Left lung (tissue), 4 donors: ENCODE measurements at regions not wholly inside any gene's neighbourhood (a gene's known extent, or its start where the extent isn't known, plus 50 kb on each side); places are given as distances from the start of the nearest gene placed in this dataset.

Experiments used
- ATAC-seq: fragments of 200-7000 bp; cut with Tn5 transposase; one replicate; pipeline ENCODE4 v1.9.1; 2020; ENCODE audit warnings: moderate library complexity
- DNase-seq, 4 donors: peaks; one replicate each; pipeline ENCODE4 v3.0.0-alpha.2; 2013 to 2020
- H3K27ac ChIP-seq, 2 donors: fragments of 200-600 bp; sonication (generic) in 1 of 2; one replicate each; pipeline versions ENCODE4 v1.5.0 to v1.8.0; 2020 to 2021
- H3K27me3 ChIP-seq, 2 donors: fragments of 200-600 bp; sonication (generic) in 1 of 2; one replicate each; pipeline versions ENCODE4 v1.5.0 to v1.8.0; 2020 to 2021
- H3K36me3 ChIP-seq, 2 donors: fragments of 200-600 bp; sonication (generic) in 1 of 2; one replicate each; pipeline versions ENCODE4 v1.5.0 to v1.8.0; 2020 to 2021
- H3K4me1 ChIP-seq, 2 donors: fragments of 200-600 bp; one replicate each; pipeline ENCODE4 v1.8.0; 2021
- H3K4me3 ChIP-seq, 2 donors: fragments of 200-600 bp; sonication (generic) in 1 of 2; one replicate each; pipeline versions ENCODE4 v1.5.0 to v1.8.0; 2020 to 2021; ENCODE audit warnings: mild to moderate bottlenecking in 1 of 2
- H3K9me3 ChIP-seq, 2 donors: fragments of 200-600 bp; sonication (generic) in 1 of 2; one replicate each; pipeline versions ENCODE4 v1.5.0 to v1.8.0; 2020 to 2021
- intact Hi-C, 2 donors: fragments of 100-400 bp; cut with DNase I; formaldehyde crosslinking; loops; one replicate each; pipeline versions ENCODE4 v1.11.2 to v1.14.2; 2022
- TF ChIP-seq, protein P1 (sequence below), 2 donors: fragments of 200-600 bp; sonication (generic) in 1 of 2; IDR thresholded peaks; one replicate each; pipeline versions ENCODE4 v1.5.0 to v1.8.0; 2021; ENCODE audit warnings: antibody characterized with exemption in 2 of 2
- donor health status: DM: no; HTN: yes; CAD: no.
- donor health status: DM: no; HTN: no; CAD: no.

DNA sequence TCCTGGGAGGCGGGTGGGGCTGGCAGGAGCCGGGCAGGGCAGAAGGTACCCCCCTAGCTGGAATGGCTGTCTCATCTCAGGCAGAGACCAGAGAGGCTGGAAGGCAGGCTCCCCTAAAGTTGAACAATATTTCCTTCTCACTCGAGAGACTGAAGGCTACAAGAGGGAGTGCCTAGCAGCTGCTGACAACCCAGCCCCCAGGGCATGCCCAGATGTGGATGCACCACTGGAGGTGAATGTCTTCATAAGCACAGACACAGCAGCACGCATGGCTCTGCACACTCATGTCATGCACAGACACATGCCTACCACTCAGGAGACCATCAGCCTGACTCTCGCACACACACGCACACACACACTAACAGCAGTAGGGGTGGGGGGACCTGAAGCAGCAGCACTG, 179.0 kb downstream of the CCT6B start:
- Histone ChIP-seq H3K36me3 (no peaks in the 10 kb centered on the region), H3K4me3 (no peak overlapping the region), H3K27me3 (peaks cover 0 to 7% of the 10 kb centered on the region in 2 donors), H3K9me3 (peaks cover 0 to 6% of the 10 kb centered on the region in 2 donors), H3K27ac (no peak overlapping the region), H3K4me1 (no peaks in the 10 kb centered on the region)
- TF ChIP-seq, protein P1, sequence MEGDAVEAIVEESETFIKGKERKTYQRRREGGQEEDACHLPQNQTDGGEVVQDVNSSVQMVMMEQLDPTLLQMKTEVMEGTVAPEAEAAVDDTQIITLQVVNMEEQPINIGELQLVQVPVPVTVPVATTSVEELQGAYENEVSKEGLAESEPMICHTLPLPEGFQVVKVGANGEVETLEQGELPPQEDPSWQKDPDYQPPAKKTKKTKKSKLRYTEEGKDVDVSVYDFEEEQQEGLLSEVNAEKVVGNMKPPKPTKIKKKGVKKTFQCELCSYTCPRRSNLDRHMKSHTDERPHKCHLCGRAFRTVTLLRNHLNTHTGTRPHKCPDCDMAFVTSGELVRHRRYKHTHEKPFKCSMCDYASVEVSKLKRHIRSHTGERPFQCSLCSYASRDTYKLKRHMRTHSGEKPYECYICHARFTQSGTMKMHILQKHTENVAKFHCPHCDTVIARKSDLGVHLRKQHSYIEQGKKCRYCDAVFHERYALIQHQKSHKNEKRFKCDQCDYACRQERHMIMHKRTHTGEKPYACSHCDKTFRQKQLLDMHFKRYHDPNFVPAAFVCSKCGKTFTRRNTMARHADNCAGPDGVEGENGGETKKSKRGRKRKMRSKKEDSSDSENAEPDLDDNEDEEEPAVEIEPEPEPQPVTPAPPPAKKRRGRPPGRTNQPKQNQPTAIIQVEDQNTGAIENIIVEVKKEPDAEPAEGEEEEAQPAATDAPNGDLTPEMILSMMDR (IDR thresholded peaks at IDR 0.05), result no peak
- DNase-seq (no peak), ATAC-seq (no peak)
- intact Hi-C loops, result no loop called here

DNA sequence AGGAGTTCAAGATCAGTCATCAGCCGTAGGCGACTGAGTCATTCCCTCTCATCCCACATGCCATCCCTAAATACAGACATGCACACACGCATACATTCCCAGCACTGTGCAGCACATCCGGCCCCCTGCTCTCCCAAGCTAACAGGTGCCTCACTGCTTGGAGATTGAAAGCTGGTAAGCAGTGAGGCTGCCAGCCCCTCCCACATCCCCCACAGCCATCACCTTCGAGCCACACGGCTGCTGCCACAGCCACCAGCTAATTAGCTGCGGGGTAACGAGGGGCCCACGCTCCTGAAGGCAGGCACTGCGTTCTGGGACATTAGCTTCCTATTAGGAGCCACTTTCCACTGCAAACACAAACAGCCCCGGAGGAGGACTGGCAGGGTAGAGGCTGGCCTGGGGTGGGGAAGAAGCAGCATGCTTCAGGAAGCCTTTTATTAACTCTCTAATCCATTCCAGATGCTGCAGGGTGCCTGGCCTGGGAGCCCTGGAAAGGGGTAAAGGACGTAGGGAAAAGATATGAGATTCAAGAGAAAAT, 179.6 kb downstream of the CCT6B start:
- no peak overlapping the region for H3K4me3 ChIP-seq
- TF ChIP-seq, protein P1 (IDR thresholded peaks at IDR 0.05), result no peak
- H3K4me1 ChIP-seq, result no peaks in the 10 kb centered on the region
- peaks cover 0 to 7% of the 10 kb centered on the region in 2 donors for H3K27me3 ChIP-seq
- H3K9me3 ChIP-seq, result peaks cover 0 to 6% of the 10 kb centered on the region in 2 donors
- ATAC-seq (no peak), DNase-seq (no peak)
- no peaks in the 10 kb centered on the region for H3K36me3 ChIP-seq
- no peak overlapping the region for H3K27ac ChIP-seq
- intact Hi-C loops, result no loop called here

DNA sequence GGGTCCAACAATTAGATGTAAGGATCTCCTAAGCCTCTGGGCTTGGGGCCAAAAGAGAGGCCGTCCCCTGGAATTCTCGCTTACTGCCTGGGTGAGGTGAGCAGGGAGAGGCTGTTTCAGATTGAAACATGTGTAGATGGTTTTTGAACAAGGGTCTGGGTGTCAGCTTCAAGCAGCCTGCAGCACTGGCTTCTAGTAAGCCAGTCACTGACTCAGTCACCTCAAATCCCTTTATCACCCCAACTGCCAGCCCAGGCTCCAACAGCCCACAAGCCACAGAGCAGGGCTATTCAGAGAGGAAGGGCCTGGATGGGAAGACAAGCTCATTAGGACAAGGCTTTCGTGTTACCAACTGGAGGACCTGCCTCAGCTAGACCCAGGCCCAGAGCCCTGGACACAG, 180.2 kb downstream of the CCT6B start:
- TF ChIP-seq, protein P1 (IDR thresholded peaks at IDR 0.05), result no peak
- ATAC-seq, result no peak
- H3K27me3 ChIP-seq, result peaks cover 0 to 7% of the 10 kb centered on the region in 2 donors

DNA sequence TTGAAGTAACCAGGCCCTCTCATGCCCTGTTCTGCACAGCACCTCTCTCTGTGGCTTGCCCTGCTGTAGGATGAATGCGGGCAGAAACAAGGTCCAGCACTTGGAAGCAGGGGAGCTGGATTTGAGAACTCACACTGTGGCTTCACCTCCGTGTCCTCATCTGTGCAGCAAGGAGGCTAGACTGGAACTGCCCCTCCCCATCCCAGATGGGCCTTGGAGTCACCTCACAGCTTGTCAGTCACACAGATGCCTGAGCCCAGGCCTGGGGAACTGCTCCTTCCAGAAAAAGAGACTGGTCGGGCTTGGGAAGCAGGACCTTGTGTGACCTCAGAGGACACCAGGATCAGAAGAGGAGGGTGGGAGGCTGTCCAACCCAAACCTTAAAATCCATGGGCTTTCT, 180.8 kb downstream of the CCT6B start:
- Histone ChIP-seq H3K27ac (no peak overlapping the region), H3K4me1 (no peaks in the 10 kb centered on the region), H3K27me3 (peaks cover 0 to 10% of the 10 kb centered on the region in 2 donors), H3K4me3 (no peak overlapping the region), H3K9me3 (peaks cover 0 to 6% of the 10 kb centered on the region in 2 donors), H3K36me3 (no peaks in the 10 kb centered on the region)
- TF ChIP-seq, protein P1 (IDR thresholded peaks at IDR 0.05), result no peak
- intact Hi-C loops, result no loop called here
- no peak for ATAC-seq
- DNase-seq, result no peak

More for the DNA sequence above, 180.2 kb downstream of the CCT6B start:
- H3K4me1 ChIP-seq, result no peaks in the 10 kb centered on the region
- no peak overlapping the region for H3K4me3 ChIP-seq
- intact Hi-C loops, result no loop called here
- DNase-seq, result no peak
- H3K36me3 ChIP-seq, result no peaks in the 10 kb centered on the region
- H3K27ac ChIP-seq, result no peak overlapping the region
- peaks cover 0 to 6% of the 10 kb centered on the region in 2 donors for H3K9me3 ChIP-seq

DNA sequence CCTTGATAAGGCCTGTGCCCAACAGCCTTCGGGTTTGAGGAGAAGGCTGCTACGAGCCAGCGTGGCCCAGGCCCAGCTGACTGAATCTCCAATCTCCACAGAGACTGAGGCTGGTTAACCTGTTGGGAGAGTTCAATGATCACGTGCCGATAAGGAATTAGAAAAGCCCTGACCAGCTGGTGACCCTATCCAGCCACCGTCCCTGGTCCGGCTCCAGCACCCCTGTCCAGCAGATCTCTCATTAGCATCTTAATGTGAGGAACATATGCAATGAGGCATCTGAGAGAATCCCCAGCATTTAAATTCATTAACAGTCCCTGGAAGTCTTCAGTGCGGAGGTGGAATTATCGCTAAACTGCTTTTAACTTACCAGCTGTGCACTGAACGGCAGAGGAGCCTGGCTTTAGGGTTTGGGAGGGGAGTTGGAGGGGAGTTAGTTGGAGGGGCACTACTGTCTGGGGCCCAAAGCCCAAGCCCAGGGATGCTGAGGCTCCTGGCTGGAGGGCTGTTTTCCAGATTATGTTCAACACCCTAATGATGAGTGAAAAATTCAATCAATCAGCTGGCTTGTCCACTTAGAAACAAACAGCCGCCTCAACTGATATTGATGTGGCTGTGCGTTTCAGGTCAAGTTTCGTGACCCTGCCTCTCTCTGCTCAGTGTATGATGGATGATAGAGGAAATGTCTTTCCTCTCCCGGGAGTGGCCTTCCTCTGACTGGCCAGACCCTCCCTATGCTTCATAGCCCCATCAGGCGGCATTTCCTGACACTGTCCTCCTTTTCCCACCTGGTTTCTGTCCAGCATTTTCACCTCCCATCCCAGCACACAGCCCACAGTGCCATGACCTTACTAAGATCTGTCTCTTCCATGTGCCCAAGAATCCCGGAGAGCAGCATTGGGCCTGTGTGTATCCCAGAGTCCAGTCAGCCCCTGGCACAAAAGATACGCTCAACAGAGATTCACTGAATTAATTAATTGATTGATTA, 184.5 kb downstream of the CCT6B start:
- TF ChIP-seq, protein P1 (IDR thresholded peaks at IDR 0.05), result no peak
- no peak overlapping the region for H3K4me3 ChIP-seq
- no peak for ATAC-seq
- H3K9me3 ChIP-seq, result peaks cover 0 to 6% of the 10 kb centered on the region in 2 donors
- peaks cover 0 to 37% of the 10 kb centered on the region in 2 donors for H3K27me3 ChIP-seq
- no peak for DNase-seq
- intact Hi-C loops, result no loop called here
- no peaks in the 10 kb centered on the region for H3K36me3 ChIP-seq
- H3K27ac ChIP-seq, result no peak overlapping the region
- H3K4me1 ChIP-seq, result no peaks in the 10 kb centered on the region
